Astrocyte of the cerebellum (primary cell): ENCODE measurements at regions not wholly inside any gene's neighbourhood (a gene's known extent, or its start where the extent isn't known, plus 50 kb on each side); places are given as distances from the start of the nearest gene placed in this dataset.

Source experiments
- DNase-seq: peaks from one replicate; pipeline ENCODE4 v3.0.0-alpha.2; 2011; ENCODE audit warnings: low read depth
- H3K4me3 ChIP-seq: 2 replicates; pipeline ENCODE4 v1.5.1; 2011; ENCODE audit warnings: mild to moderate bottlenecking, low read depth, low read length, moderate library complexity
- CTCF ChIP-seq: IDR thresholded peaks from 2 replicates; pipeline ENCODE4 v1.5.1; 2012; ENCODE audit warnings: low read length, low read depth, moderate library complexity, mild to moderate bottlenecking; ENCODE audit errors: missing control alignments
- in situ Hi-C: cut with HindIII; loops from 2 replicates; pipeline ENCODE4 v1.10.0; 2017; ENCODE audit warnings: low sequenced_read_pairs

GRCh38 chr4:186806679-186807421 lies 83.2 kb upstream of the FAT1 start:
- in situ Hi-C loops = no loop called here
- no peak overlapping the region for H3K4me3 ChIP-seq
- no peak for DNase-seq
- no peak for TF ChIP-seq CTCF

GRCh38 chr4:186807808-186808629 lies 84.4 kb upstream of the FAT1 start:
- in situ Hi-C loops = no loop called here
- TF ChIP-seq CTCF = no peak
- peak; percentile 39 for DNase-seq

GRCh38 chr4:186808630-186809018 lies 85.0 kb upstream of the FAT1 start:
- no peak for DNase-seq
- in situ Hi-C loops = no loop called here
- H3K4me3 ChIP-seq = no peak overlapping the region
- no peak for TF ChIP-seq CTCF

More at GRCh38 chr4:186807808-186808629, 84.4 kb upstream of the FAT1 start:
- no peak overlapping the region for H3K4me3 ChIP-seq

GRCh38 chr4:186809070-186809469 lies 85.4 kb upstream of the FAT1 start:
- in situ Hi-C loops = no loop called here
- no peak overlapping the region for H3K4me3 ChIP-seq
- TF ChIP-seq CTCF = no peak
- no peak for DNase-seq

GRCh38 chr4:186810613-186811150 lies 87.0 kb upstream of the FAT1 start:
- DNase-seq = no peak
- TF ChIP-seq CTCF = no peak
- in situ Hi-C loops = no loop called here
- no peak overlapping the region for H3K4me3 ChIP-seq

- H3K4me3 ChIP-seq = no peak overlapping the region
- in situ Hi-C loops = no loop called here
- no peak for TF ChIP-seq CTCF
- no peak for DNase-seq
These were observed 88.9 kb upstream of the FAT1 start for GRCh38 chr4:186812592-186812991.
